ENCODE measurements at regions not wholly inside any gene's neighbourhood (a gene's known extent, or its start where the extent isn't known, plus 50 kb on each side); places are given as distances from the start of the nearest gene placed in this dataset.

GRCh38 chr1:233459968-233460367 lies 132.4 kb downstream of the MAP3K21 start:
- H2AK5ac ChIP-seq (ENCODE audit: low read length, severe bottlenecking), result no peak overlapping the region

GRCh38 chr1:233460692-233461091 lies 133.2 kb downstream of the MAP3K21 start:
- H3K9me3 ChIP-seq (ENCODE audit: control insufficient read depth, low read length), result peaks cover 10% of the 10 kb centered on the region
- no peak overlapping the region for H3K14ac ChIP-seq (ENCODE audit: low read length in 2 of 2)
- no peak overlapping the region for H3K27ac ChIP-seq (ENCODE audit: low read length, poor library complexity, severe bottlenecking)
- H2BK120ac ChIP-seq (ENCODE audit: low read depth, low read length), result no peak overlapping the region
- H3K18ac ChIP-seq (ENCODE audit: low read depth in 1 of 2, low read length in 2 of 2), result no peak overlapping the region
- no peaks in the 10 kb centered on the region for H3K79me1 ChIP-seq (replicated peaks; ENCODE audit: low read length, poor library complexity, severe bottlenecking)
- H3K27me3 ChIP-seq (ENCODE audit: control insufficient read depth in 1 of 2, insufficient read depth in 1 of 2, low read length in 2 of 2), result no peaks in the 10 kb centered on the region
- H4K91ac ChIP-seq (ENCODE audit: low read length), result no peak overlapping the region
- no peak overlapping the region for H2AFZ ChIP-seq (ENCODE audit: low read depth, low read length)
- WGBS, result 7% methylated on average over 2 of the region's 4 CpGs
- H3K23ac ChIP-seq (ENCODE audit: low read length in 2 of 2), result no peak overlapping the region
- no peak overlapping the region for H3K4me2 ChIP-seq (ENCODE audit: low read length, poor library complexity, severe bottlenecking)
- DNase-seq, result no peak
- no peak overlapping the region for H2AK5ac ChIP-seq (ENCODE audit: low read length, severe bottlenecking)
- no peak overlapping the region for H2BK5ac ChIP-seq (ENCODE audit: low read depth, low read length, poor library complexity, severe bottlenecking)
- H3K4me1 ChIP-seq (ENCODE audit: control insufficient read depth, insufficient read depth, low read depth, low read length), result no peaks in the 10 kb centered on the region
- H3K4me3 ChIP-seq (ENCODE audit: insufficient read depth in 1 of 2, low read depth in 1 of 2, low read length in 2 of 2), result no peak overlapping the region
- no peak overlapping the region for H2BK12ac ChIP-seq (ENCODE audit: low read length in 2 of 2)
- H3K9ac ChIP-seq (ENCODE audit: low read length), result no peak overlapping the region
- no peak overlapping the region for H4K8ac ChIP-seq (ENCODE audit: low read length)
- H3K4ac ChIP-seq (ENCODE audit: low read depth in 1 of 2, low read length in 2 of 2), result no peak overlapping the region
- H3K36me3 ChIP-seq (ENCODE audit: control insufficient read depth in 1 of 2, insufficient read depth in 2 of 2, low read depth in 1 of 2, low read length in 2 of 2), result no peaks in the 10 kb centered on the region
- no peak overlapping the region for H2BK15ac ChIP-seq (ENCODE audit: low read depth, poor library complexity, severe bottlenecking)

More at GRCh38 chr1:233459968-233460367, 132.4 kb downstream of the MAP3K21 start:
- no peak overlapping the region for H3K23ac ChIP-seq (ENCODE audit: low read length in 2 of 2)
- no peak overlapping the region for H3K27ac ChIP-seq (ENCODE audit: low read length, poor library complexity, severe bottlenecking)
- no peaks in the 10 kb centered on the region for H3K36me3 ChIP-seq (ENCODE audit: control insufficient read depth in 1 of 2, insufficient read depth in 2 of 2, low read depth in 1 of 2, low read length in 2 of 2)
- DNase-seq, result no peak
- no peak overlapping the region for H2BK120ac ChIP-seq (ENCODE audit: low read depth, low read length)
- H4K91ac ChIP-seq (ENCODE audit: low read length), result no peak overlapping the region
- WGBS, result 53% methylated on average over 5 of the region's 5 CpGs
- no peak overlapping the region for H3K4me2 ChIP-seq (ENCODE audit: low read length, poor library complexity, severe bottlenecking)
- H2BK12ac ChIP-seq (ENCODE audit: low read length in 2 of 2), result no peak overlapping the region
- H2BK15ac ChIP-seq (ENCODE audit: low read depth, poor library complexity, severe bottlenecking), result no peak overlapping the region
- H3K9me3 ChIP-seq (ENCODE audit: control insufficient read depth, low read length), result peaks cover 7% of the 10 kb centered on the region
- H3K79me1 ChIP-seq (replicated peaks; ENCODE audit: low read length, poor library complexity, severe bottlenecking), result no peaks in the 10 kb centered on the region
- H3K9ac ChIP-seq (ENCODE audit: low read length), result no peak overlapping the region
- H2BK5ac ChIP-seq (ENCODE audit: low read depth, low read length, poor library complexity, severe bottlenecking), result no peak overlapping the region
- no peaks in the 10 kb centered on the region for H3K27me3 ChIP-seq (ENCODE audit: control insufficient read depth in 1 of 2, insufficient read depth in 1 of 2, low read length in 2 of 2)
- no peak overlapping the region for H2AFZ ChIP-seq (ENCODE audit: low read depth, low read length)
- no peak overlapping the region for H3K14ac ChIP-seq (ENCODE audit: low read length in 2 of 2)
- no peaks in the 10 kb centered on the region for H3K4me1 ChIP-seq (ENCODE audit: control insufficient read depth, insufficient read depth, low read depth, low read length)
- no peak overlapping the region for H4K8ac ChIP-seq (ENCODE audit: low read length)
- no peak overlapping the region for H3K4ac ChIP-seq (ENCODE audit: low read depth in 1 of 2, low read length in 2 of 2)
- no peak overlapping the region for H3K4me3 ChIP-seq (ENCODE audit: insufficient read depth in 1 of 2, low read depth in 1 of 2, low read length in 2 of 2)
- no peak overlapping the region for H3K18ac ChIP-seq (ENCODE audit: low read depth in 1 of 2, low read length in 2 of 2)

- no peak overlapping the region for H2AK5ac ChIP-seq (ENCODE audit: low read length, severe bottlenecking)
- no peak for DNase-seq
- H3K18ac ChIP-seq (ENCODE audit: low read depth in 1 of 2, low read length in 2 of 2), result no peak overlapping the region
- H3K9ac ChIP-seq (ENCODE audit: low read length), result no peak overlapping the region
- H3K79me1 ChIP-seq (replicated peaks; ENCODE audit: low read length, poor library complexity, severe bottlenecking), result no peaks in the 10 kb centered on the region
- WGBS, result 29% methylated on average over 1 of the region's 1 CpG
- H3K14ac ChIP-seq (ENCODE audit: low read length in 2 of 2), result no peak overlapping the region
- H3K9me3 ChIP-seq (ENCODE audit: control insufficient read depth, low read length), result peaks cover 10% of the 10 kb centered on the region
- no peak overlapping the region for H4K8ac ChIP-seq (ENCODE audit: low read length)
- H2BK5ac ChIP-seq (ENCODE audit: low read depth, low read length, poor library complexity, severe bottlenecking), result no peak overlapping the region
- no peak overlapping the region for H2AFZ ChIP-seq (ENCODE audit: low read depth, low read length)
- H3K27me3 ChIP-seq (ENCODE audit: control insufficient read depth in 1 of 2, insufficient read depth in 1 of 2, low read length in 2 of 2), result no peaks in the 10 kb centered on the region
- H3K27ac ChIP-seq (ENCODE audit: low read length, poor library complexity, severe bottlenecking), result no peak overlapping the region
- no peak overlapping the region for H3K4me2 ChIP-seq (ENCODE audit: low read length, poor library complexity, severe bottlenecking)
- H3K4me1 ChIP-seq (ENCODE audit: control insufficient read depth, insufficient read depth, low read depth, low read length), result no peaks in the 10 kb centered on the region
- no peak overlapping the region for H4K91ac ChIP-seq (ENCODE audit: low read length)
- H3K36me3 ChIP-seq (ENCODE audit: control insufficient read depth in 1 of 2, insufficient read depth in 2 of 2, low read depth in 1 of 2, low read length in 2 of 2), result no peaks in the 10 kb centered on the region
- H2BK15ac ChIP-seq (ENCODE audit: low read depth, poor library complexity, severe bottlenecking), result no peak overlapping the region
- H2BK12ac ChIP-seq (ENCODE audit: low read length in 2 of 2), result no peak overlapping the region
- no peak overlapping the region for H2BK120ac ChIP-seq (ENCODE audit: low read depth, low read length)
- H3K23ac ChIP-seq (ENCODE audit: low read length in 2 of 2), result no peak overlapping the region
- H3K4ac ChIP-seq (ENCODE audit: low read depth in 1 of 2, low read length in 2 of 2), result no peak overlapping the region
- no peak overlapping the region for H3K4me3 ChIP-seq (ENCODE audit: insufficient read depth in 1 of 2, low read depth in 1 of 2, low read length in 2 of 2)
Measured at GRCh38 chr1:233461847-233462246, 134.3 kb downstream of the MAP3K21 start.

- 72% methylated on average over 3 of the region's 3 CpGs for WGBS
- no peak overlapping the region for H2BK5ac ChIP-seq (ENCODE audit: low read depth, low read length, poor library complexity, severe bottlenecking)
- no peak overlapping the region for H3K27ac ChIP-seq (ENCODE audit: low read length, poor library complexity, severe bottlenecking)
Measured at GRCh38 chr1:233463333-233463732, 135.8 kb downstream of the MAP3K21 start.

More at GRCh38 chr1:233463333-233463732, 135.8 kb downstream of the MAP3K21 start:
- Histone ChIP-seq H3K18ac (ENCODE audit: low read depth in 1 of 2, low read length in 2 of 2) (no peak overlapping the region), H3K79me1 (replicated peaks; ENCODE audit: low read length, poor library complexity, severe bottlenecking) (no peaks in the 10 kb centered on the region), H4K91ac (ENCODE audit: low read length) (no peak overlapping the region), H2BK15ac (ENCODE audit: low read depth, poor library complexity, severe bottlenecking) (no peak overlapping the region), H3K4ac (ENCODE audit: low read depth in 1 of 2, low read length in 2 of 2) (no peak overlapping the region), H3K4me3 (ENCODE audit: insufficient read depth in 1 of 2, low read depth in 1 of 2, low read length in 2 of 2) (no peak overlapping the region), H3K14ac (ENCODE audit: low read length in 2 of 2) (no peak overlapping the region), H3K23ac (ENCODE audit: low read length in 2 of 2) (no peak overlapping the region), H3K4me2 (ENCODE audit: low read length, poor library complexity, severe bottlenecking) (no peak overlapping the region), H4K8ac (ENCODE audit: low read length) (no peak overlapping the region), H3K36me3 (ENCODE audit: control insufficient read depth in 1 of 2, insufficient read depth in 2 of 2, low read depth in 1 of 2, low read length in 2 of 2) (no peaks in the 10 kb centered on the region), H2BK120ac (ENCODE audit: low read depth, low read length) (no peak overlapping the region), H3K4me1 (ENCODE audit: control insufficient read depth, insufficient read depth, low read depth, low read length) (no peaks in the 10 kb centered on the region), H2AFZ (ENCODE audit: low read depth, low read length) (no peak overlapping the region), H2AK5ac (ENCODE audit: low read length, severe bottlenecking) (no peak overlapping the region), H3K27me3 (ENCODE audit: control insufficient read depth in 1 of 2, insufficient read depth in 1 of 2, low read length in 2 of 2) (no peaks in the 10 kb centered on the region), H2BK12ac (ENCODE audit: low read length in 2 of 2) (no peak overlapping the region), H3K9ac (ENCODE audit: low read length) (no peak overlapping the region), H3K9me3 (ENCODE audit: control insufficient read depth, low read length) (peaks cover 10% of the 10 kb centered on the region)
- DNase-seq, result no peak

Measured in mesenchymal stem cell (in vitro differentiated cells and primary cell).